HL-60/S4 treated with retinoic acid at 250 ng/mL for 4 days and 3 days (cell line): ENCODE measurements at regions not wholly inside any gene's neighbourhood (a gene's known extent, or its start where the extent isn't known, plus 50 kb on each side); places are given as distances from the start of the nearest gene placed in this dataset.
"Not testable (repeated sequence)": the region's sequence is repeated elsewhere in the genome, so short reads cannot be mapped to it uniquely, and the experiment has no call there.

Experiments used
- in situ Hi-C: fragments of 300-500 bp; cut with MboI; formaldehyde crosslinking; loops from 2 replicates; pipeline ENCODE4 v1.7.0; 2022; ENCODE audit warnings: low sequenced_read_pairs

DNA sequence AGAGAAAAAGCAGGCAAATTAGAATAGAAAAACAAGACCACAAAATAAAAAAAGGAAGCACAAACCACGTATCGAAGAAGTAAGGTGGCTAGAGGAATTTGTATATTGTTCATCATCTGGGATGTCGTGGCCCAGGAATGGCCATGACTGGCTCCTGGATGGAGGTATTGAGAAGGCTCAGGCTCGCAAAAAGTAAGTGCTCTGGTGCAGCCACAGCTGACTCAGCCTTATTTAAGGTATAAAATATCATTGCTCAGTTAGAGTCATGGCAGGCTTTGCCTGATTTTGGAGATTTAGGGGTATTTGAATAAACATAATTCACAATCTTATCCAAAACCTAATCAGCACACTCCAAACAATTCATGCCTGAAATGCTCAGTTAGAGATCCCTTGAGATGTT lies 78.4 kb upstream of the FANCL start:
- in situ Hi-C loops, result no loop called here

DNA sequence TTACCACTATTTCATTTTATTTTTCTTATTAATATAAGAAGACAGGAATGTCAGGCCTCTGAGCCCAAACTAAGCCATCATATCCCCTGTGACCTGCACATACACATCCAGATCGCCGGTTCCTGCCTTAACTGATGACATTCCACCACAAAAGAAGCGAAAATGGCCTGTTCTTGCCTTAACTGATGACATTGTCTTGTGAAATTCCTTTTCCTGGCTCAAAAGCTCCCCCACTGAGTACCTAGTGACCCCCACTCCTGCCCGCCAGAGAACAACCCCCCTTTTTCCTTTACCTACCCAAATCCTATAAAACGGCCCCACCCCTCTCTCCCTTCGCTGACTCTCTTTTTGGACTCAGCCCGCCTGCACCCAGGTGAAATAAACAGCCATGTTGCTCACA lies 77.8 kb upstream of the FANCL start:
- in situ Hi-C loops, result not testable (repeated sequence)

DNA sequence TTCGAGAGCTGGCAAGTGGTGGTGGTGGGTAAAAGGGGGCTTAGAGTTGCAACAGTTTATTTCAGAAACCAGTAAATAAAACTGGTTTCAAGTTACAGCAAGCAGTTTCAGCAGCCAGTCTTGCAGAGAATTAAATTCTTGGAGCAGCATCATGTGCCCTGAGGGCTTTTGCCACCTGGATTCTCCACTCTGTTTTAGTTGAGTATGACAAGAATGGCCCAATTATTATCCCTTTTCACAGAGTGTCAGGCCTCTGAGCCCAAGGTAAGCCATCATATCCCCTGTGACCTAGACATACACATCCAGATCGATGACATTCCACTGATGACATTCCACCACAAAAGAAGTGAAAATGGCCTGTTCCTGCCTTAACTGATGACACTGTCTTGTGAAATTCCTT lies 72.8 kb upstream of the FANCL start:
- in situ Hi-C loops, result no loop called here

DNA sequence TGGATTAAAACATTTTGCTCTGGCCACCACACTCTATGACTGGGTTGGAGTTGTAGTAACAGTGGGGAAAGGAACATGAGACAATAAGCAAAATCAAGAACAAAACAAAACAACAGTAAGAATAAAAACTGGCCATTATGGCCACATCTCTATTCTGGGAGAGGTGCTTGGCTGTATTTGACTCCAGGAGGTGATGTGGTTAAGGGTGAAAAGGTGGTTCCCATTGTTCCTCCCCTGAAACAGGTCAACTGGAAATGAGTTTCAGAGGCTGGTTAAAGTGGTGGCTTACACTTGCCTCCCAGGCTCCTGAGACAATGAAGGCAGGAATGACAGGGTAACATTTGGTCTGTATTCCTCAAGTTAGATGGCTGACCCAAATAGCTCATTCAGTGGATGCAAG lies 67.3 kb upstream of the FANCL start:
- in situ Hi-C loops, result no loop called here

DNA sequence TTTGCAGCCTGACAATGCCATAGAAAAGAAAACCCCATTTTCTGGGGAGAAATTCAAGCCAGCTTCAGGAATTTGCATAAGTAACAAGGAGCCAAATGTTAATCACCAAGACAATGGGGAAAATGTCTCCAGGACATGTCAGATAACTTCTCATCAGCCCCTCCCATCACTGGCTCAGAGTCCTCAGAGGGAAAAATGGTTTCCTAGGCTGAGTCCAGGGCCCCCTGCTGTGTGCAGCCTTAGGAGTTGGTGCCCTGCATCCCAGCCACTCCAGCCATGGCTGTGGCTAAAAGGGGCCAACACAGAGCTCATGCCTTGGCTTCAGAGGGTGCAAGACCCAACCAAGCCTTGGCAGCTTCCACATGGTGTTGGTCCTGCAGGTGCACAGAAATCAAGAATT lies 63.7 kb upstream of the FANCL start:
- in situ Hi-C loops, result no loop called here

DNA sequence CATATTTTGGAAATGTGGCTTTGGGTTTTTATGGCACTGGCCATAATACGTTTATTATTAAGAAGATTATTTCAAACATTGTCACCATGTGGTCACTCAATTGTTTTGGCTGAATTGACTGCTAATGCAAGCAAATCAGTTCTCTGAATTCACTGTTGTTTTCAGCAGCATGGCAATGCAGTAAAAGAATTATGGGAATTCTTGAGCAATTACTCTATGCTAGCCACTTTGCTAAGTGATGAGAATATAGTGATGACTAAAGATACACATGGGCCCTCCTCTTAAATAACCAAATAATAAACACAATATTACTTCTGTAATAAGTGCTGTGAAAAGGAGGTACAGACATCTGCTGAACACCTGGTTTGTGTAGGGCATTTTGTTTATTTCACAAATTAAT lies 58.0 kb upstream of the FANCL start:
- in situ Hi-C loops, result no loop called here

DNA sequence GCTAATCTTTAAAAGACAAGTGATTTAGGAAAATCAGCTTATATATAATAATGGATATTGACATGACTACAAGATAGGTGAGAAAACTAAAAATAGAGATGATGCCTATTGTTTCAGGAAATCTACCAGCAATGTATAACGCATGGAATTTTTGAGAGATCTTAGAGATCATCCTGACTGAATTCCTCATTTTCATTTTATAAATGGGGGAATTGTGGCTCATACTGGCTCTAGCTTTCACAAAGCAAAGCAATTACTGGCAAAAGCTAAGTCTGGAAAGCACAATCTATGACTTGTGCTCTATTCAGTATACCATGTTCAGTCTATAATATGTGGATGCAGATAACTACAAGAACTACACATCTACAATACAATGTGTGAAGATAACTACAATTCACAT lies 51.9 kb upstream of the FANCL start:
- in situ Hi-C loops, result no loop called here

DNA sequence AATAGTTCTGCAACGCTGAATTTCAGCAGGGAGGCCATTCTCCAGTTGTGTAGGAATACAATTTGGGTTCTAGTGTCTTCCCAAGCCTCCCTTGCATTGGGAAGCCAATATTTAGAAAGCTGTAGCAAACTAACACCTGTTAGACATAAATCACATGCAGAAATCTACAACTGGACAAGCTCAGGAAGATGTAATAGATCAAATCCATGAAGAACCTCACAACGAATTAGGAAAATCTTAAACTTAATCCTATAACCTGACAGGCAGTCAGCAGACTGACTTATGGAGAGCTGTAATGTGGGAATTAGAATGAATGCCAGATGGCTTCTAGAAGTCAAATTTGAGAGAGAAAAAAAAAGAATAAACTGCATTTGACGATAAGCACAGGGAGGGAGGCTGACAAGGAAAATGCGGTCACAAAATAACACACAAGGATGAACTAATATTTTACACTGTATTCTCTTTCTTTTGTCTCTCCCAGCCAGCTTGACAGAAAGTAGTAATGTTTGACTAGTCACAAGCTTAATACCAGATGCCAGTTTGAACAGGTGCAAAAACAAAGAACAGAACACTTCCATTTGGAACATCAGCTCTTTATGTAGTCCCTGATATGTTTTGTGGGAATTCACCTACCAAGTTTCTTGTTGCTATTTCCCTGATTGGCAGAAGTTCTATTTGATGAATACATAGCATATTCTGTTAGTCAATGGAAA lies 50.8 kb upstream of the FANCL start:
- in situ Hi-C loops, result no loop called here
